ENCODE measurements at regions not wholly inside any gene's neighbourhood (a gene's known extent, or its start where the extent isn't known, plus 50 kb on each side); places are given as distances from the start of the nearest gene placed in this dataset.

- TF ChIP-seq PBX3 (IDR thresholded peaks at IDR 0.05; ENCODE audit: insufficient replicate concordance, low read depth, low read length) (no peak), RAD51 (IDR thresholded peaks at IDR 0.05) (no peak), KAT2A (conservative IDR thresholded peaks at IDR 0.05; ENCODE audit: control insufficient read depth, low read depth, low read length) (no peak), NFYA (IDR thresholded peaks at IDR 0.05; ENCODE audit: borderline replicate concordance, low read depth, low read length) (no peak), DPF2 (IDR thresholded peaks at IDR 0.05) (peak; percentile 90), GABPA (IDR thresholded peaks at IDR 0.05; ENCODE audit: low read depth) (peak; percentile 26; the same call in 1 of the 2 replicates), JUND (IDR thresholded peaks at IDR 0.05; ENCODE audit: low read depth, low read length) (no peak), HCFC1 (IDR thresholded peaks at IDR 0.05; ENCODE audit: low read length) (no peak), ZNF217 (IDR thresholded peaks at IDR 0.05) (0 out of 2 replicates have a peak, but pooled peaks have one; percentile 28), ATF7 (IDR thresholded peaks at IDR 0.05; ENCODE audit: low read depth) (peak; percentile 47; the same call in 1 of the 2 replicates), NFIC (IDR thresholded peaks at IDR 0.05; ENCODE audit: low read depth, low read length) (peak; percentile 95), SRF (IDR thresholded peaks at IDR 0.05; ENCODE audit: low read depth in 2 of 2, low read length in 2 of 2) (no peak), CHD2 (IDR thresholded peaks at IDR 0.05; ENCODE audit: borderline replicate concordance, low read depth, low read length) (no peak), ATF2 (IDR thresholded peaks at IDR 0.05; ENCODE audit: low read length) (peak; percentile 83), MEF2B (IDR thresholded peaks at IDR 0.05; ENCODE audit: partially characterized antibody, poor library complexity, severe bottlenecking) (no peak), MXI1 (IDR thresholded peaks at IDR 0.05; ENCODE audit: low read depth, low read length) (no peak)
- TF ChIP-seq, protein P1, sequence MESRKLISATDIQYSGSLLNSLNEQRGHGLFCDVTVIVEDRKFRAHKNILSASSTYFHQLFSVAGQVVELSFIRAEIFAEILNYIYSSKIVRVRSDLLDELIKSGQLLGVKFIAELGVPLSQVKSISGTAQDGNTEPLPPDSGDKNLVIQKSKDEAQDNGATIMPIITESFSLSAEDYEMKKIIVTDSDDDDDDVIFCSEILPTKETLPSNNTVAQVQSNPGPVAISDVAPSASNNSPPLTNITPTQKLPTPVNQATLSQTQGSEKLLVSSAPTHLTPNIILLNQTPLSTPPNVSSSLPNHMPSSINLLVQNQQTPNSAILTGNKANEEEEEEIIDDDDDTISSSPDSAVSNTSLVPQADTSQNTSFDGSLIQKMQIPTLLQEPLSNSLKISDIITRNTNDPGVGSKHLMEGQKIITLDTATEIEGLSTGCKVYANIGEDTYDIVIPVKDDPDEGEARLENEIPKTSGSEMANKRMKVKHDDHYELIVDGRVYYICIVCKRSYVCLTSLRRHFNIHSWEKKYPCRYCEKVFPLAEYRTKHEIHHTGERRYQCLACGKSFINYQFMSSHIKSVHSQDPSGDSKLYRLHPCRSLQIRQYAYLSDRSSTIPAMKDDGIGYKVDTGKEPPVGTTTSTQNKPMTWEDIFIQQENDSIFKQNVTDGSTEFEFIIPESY (IDR thresholded peaks at IDR 0.05) = no peak
- TF ChIP-seq, protein P2, sequence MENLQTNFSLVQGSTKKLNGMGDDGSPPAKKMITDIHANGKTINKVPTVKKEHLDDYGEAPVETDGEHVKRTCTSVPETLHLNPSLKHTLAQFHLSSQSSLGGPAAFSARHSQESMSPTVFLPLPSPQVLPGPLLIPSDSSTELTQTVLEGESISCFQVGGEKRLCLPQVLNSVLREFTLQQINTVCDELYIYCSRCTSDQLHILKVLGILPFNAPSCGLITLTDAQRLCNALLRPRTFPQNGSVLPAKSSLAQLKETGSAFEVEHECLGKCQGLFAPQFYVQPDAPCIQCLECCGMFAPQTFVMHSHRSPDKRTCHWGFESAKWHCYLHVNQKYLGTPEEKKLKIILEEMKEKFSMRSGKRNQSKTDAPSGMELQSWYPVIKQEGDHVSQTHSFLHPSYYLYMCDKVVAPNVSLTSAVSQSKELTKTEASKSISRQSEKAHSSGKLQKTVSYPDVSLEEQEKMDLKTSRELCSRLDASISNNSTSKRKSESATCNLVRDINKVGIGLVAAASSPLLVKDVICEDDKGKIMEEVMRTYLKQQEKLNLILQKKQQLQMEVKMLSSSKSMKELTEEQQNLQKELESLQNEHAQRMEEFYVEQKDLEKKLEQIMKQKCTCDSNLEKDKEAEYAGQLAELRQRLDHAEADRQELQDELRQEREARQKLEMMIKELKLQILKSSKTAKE (IDR thresholded peaks at IDR 0.05; ENCODE audit: low read depth, poor library complexity, severe bottlenecking) = peak; percentile 42
- TF ChIP-seq, protein P3, sequence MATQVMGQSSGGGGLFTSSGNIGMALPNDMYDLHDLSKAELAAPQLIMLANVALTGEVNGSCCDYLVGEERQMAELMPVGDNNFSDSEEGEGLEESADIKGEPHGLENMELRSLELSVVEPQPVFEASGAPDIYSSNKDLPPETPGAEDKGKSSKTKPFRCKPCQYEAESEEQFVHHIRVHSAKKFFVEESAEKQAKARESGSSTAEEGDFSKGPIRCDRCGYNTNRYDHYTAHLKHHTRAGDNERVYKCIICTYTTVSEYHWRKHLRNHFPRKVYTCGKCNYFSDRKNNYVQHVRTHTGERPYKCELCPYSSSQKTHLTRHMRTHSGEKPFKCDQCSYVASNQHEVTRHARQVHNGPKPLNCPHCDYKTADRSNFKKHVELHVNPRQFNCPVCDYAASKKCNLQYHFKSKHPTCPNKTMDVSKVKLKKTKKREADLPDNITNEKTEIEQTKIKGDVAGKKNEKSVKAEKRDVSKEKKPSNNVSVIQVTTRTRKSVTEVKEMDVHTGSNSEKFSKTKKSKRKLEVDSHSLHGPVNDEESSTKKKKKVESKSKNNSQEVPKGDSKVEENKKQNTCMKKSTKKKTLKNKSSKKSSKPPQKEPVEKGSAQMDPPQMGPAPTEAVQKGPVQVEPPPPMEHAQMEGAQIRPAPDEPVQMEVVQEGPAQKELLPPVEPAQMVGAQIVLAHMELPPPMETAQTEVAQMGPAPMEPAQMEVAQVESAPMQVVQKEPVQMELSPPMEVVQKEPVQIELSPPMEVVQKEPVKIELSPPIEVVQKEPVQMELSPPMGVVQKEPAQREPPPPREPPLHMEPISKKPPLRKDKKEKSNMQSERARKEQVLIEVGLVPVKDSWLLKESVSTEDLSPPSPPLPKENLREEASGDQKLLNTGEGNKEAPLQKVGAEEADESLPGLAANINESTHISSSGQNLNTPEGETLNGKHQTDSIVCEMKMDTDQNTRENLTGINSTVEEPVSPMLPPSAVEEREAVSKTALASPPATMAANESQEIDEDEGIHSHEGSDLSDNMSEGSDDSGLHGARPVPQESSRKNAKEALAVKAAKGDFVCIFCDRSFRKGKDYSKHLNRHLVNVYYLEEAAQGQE (IDR thresholded peaks at IDR 0.05; ENCODE audit: low read depth, low read length) = no peak
Measured at GRCh38 chr3:69435274-69436265, 49.7 kb upstream of the FRMD4B start (continued).
